ENCODE measurements at regions not wholly inside any gene's neighbourhood (a gene's known extent, or its start where the extent isn't known, plus 50 kb on each side); places are given as distances from the start of the nearest gene placed in this dataset.

GRCh38 chr20:22815206-22815551 lies 219.9 kb upstream of the SSTR4 start:
- H3K18ac ChIP-seq (ENCODE audit: low read depth in 1 of 2, low read length in 2 of 2), result no peak overlapping the region
- no peaks in the 10 kb centered on the region for H3K79me1 ChIP-seq (replicated peaks; ENCODE audit: low read length, poor library complexity, severe bottlenecking)
- no peak overlapping the region for H3K27ac ChIP-seq (ENCODE audit: low read length, poor library complexity, severe bottlenecking)
- H2BK5ac ChIP-seq (ENCODE audit: low read depth, low read length, poor library complexity, severe bottlenecking), result no peak overlapping the region
- peaks cover 0 to 32% of the 10 kb centered on the region in 2 experiments for H3K27me3 ChIP-seq (ENCODE audit: control insufficient read depth in 1 of 2, insufficient read depth in 1 of 2, low read length in 2 of 2)
- no peak overlapping the region for H3K9ac ChIP-seq (ENCODE audit: low read length)
- DNase-seq, result no peak
- H2AK5ac ChIP-seq (ENCODE audit: low read length, severe bottlenecking), result no peak overlapping the region
- H2BK15ac ChIP-seq (ENCODE audit: low read depth, poor library complexity, severe bottlenecking), result no peak overlapping the region
- no peak overlapping the region for H3K23ac ChIP-seq (ENCODE audit: low read length in 2 of 2)
- no peak overlapping the region for H3K4me3 ChIP-seq (ENCODE audit: insufficient read depth in 1 of 2, low read depth in 1 of 2, low read length in 2 of 2)
- peaks cover 1% of the 10 kb centered on the region for H3K4me1 ChIP-seq (ENCODE audit: control insufficient read depth, insufficient read depth, low read depth, low read length)
- no peak overlapping the region for H2BK120ac ChIP-seq (ENCODE audit: low read depth, low read length)
- no peak overlapping the region for H4K91ac ChIP-seq (ENCODE audit: low read length)
- no peak overlapping the region for H2BK12ac ChIP-seq (ENCODE audit: low read length in 2 of 2)
- H3K4ac ChIP-seq (ENCODE audit: low read depth in 1 of 2, low read length in 2 of 2), result no peak overlapping the region
- no peak overlapping the region for H2AFZ ChIP-seq (ENCODE audit: low read depth, low read length)
- no peak overlapping the region for H3K4me2 ChIP-seq (ENCODE audit: low read length, poor library complexity, severe bottlenecking)
- no peaks in the 10 kb centered on the region for H3K36me3 ChIP-seq (ENCODE audit: control insufficient read depth in 1 of 2, insufficient read depth in 2 of 2, low read depth in 1 of 2, low read length in 2 of 2)
- no peak overlapping the region for H4K8ac ChIP-seq (ENCODE audit: low read length)
- no peak overlapping the region for H3K14ac ChIP-seq (ENCODE audit: low read length in 2 of 2)
- H3K9me3 ChIP-seq (ENCODE audit: control insufficient read depth, low read length), result no peaks in the 10 kb centered on the region
- WGBS, result 83% methylated on average over 5 of the region's 5 CpGs

- H3K9me3 ChIP-seq (ENCODE audit: control insufficient read depth, low read length), result no peaks in the 10 kb centered on the region
- WGBS, result 91% methylated on average over 7 of the region's 9 CpGs
- no peak overlapping the region for H3K18ac ChIP-seq (ENCODE audit: low read depth in 1 of 2, low read length in 2 of 2)
Observed at GRCh38 chr20:22815603-22816315, 219.4 kb upstream of the SSTR4 start.

GRCh38 chr20:22818636-22819035 lies 216.5 kb upstream of the SSTR4 start:
- no peak overlapping the region for H2AFZ ChIP-seq (ENCODE audit: low read depth, low read length)
- H2BK120ac ChIP-seq (ENCODE audit: low read depth, low read length), result no peak overlapping the region
- H2BK15ac ChIP-seq (ENCODE audit: low read depth, poor library complexity, severe bottlenecking), result no peak overlapping the region
- no peaks in the 10 kb centered on the region for H3K9me3 ChIP-seq (ENCODE audit: control insufficient read depth, low read length)
- no peak for DNase-seq
- no peak overlapping the region for H3K27ac ChIP-seq (ENCODE audit: low read length, poor library complexity, severe bottlenecking)
- no peak overlapping the region for H2BK12ac ChIP-seq (ENCODE audit: low read length in 2 of 2)
- no peak overlapping the region for H3K14ac ChIP-seq (ENCODE audit: low read length in 2 of 2)
- no peaks in the 10 kb centered on the region for H3K36me3 ChIP-seq (ENCODE audit: control insufficient read depth in 1 of 2, insufficient read depth in 2 of 2, low read depth in 1 of 2, low read length in 2 of 2)
- H3K4me1 ChIP-seq (ENCODE audit: control insufficient read depth, insufficient read depth, low read depth, low read length), result peaks cover 1% of the 10 kb centered on the region
- no peak overlapping the region for H3K23ac ChIP-seq (ENCODE audit: low read length in 2 of 2)
- 68% methylated on average over 3 of the region's 4 CpGs for WGBS
- no peak overlapping the region for H2AK5ac ChIP-seq (ENCODE audit: low read length, severe bottlenecking)
- H3K18ac ChIP-seq (ENCODE audit: low read depth in 1 of 2, low read length in 2 of 2), result no peak overlapping the region
- no peak overlapping the region for H3K4me2 ChIP-seq (ENCODE audit: low read length, poor library complexity, severe bottlenecking)
- H2BK5ac ChIP-seq (ENCODE audit: low read depth, low read length, poor library complexity, severe bottlenecking), result no peak overlapping the region
- H4K8ac ChIP-seq (ENCODE audit: low read length), result no peak overlapping the region
- H3K4ac ChIP-seq (ENCODE audit: low read depth in 1 of 2, low read length in 2 of 2), result no peak overlapping the region
- H4K91ac ChIP-seq (ENCODE audit: low read length), result no peak overlapping the region
- no peak overlapping the region for H3K4me3 ChIP-seq (ENCODE audit: insufficient read depth in 1 of 2, low read depth in 1 of 2, low read length in 2 of 2)
- no peak overlapping the region for H3K9ac ChIP-seq (ENCODE audit: low read length)
- peaks cover 0 to 24% of the 10 kb centered on the region in 2 experiments for H3K27me3 ChIP-seq (ENCODE audit: control insufficient read depth in 1 of 2, insufficient read depth in 1 of 2, low read length in 2 of 2)
- no peaks in the 10 kb centered on the region for H3K79me1 ChIP-seq (replicated peaks; ENCODE audit: low read length, poor library complexity, severe bottlenecking)

More at GRCh38 chr20:22815603-22816315, 219.4 kb upstream of the SSTR4 start:
- H3K4ac ChIP-seq (ENCODE audit: low read depth in 1 of 2, low read length in 2 of 2), result no peak overlapping the region
- no peak for DNase-seq
- H3K4me1 ChIP-seq (ENCODE audit: control insufficient read depth, insufficient read depth, low read depth, low read length), result peaks cover 1% of the 10 kb centered on the region
- no peaks in the 10 kb centered on the region for H3K36me3 ChIP-seq (ENCODE audit: control insufficient read depth in 1 of 2, insufficient read depth in 2 of 2, low read depth in 1 of 2, low read length in 2 of 2)
- H3K79me1 ChIP-seq (replicated peaks; ENCODE audit: low read length, poor library complexity, severe bottlenecking), result no peaks in the 10 kb centered on the region
- H3K4me2 ChIP-seq (ENCODE audit: low read length, poor library complexity, severe bottlenecking), result no peak overlapping the region
- H3K9ac ChIP-seq (ENCODE audit: low read length), result no peak overlapping the region
- no peak overlapping the region for H2BK12ac ChIP-seq (ENCODE audit: low read length in 2 of 2)
- H2AFZ ChIP-seq (ENCODE audit: low read depth, low read length), result no peak overlapping the region
- no peak overlapping the region for H4K8ac ChIP-seq (ENCODE audit: low read length)
- no peak overlapping the region for H3K14ac ChIP-seq (ENCODE audit: low read length in 2 of 2)
- no peak overlapping the region for H4K91ac ChIP-seq (ENCODE audit: low read length)
- no peak overlapping the region for H2AK5ac ChIP-seq (ENCODE audit: low read length, severe bottlenecking)
- no peak overlapping the region for H3K4me3 ChIP-seq (ENCODE audit: insufficient read depth in 1 of 2, low read depth in 1 of 2, low read length in 2 of 2)
- no peak overlapping the region for H3K27ac ChIP-seq (ENCODE audit: low read length, poor library complexity, severe bottlenecking)
- no peak overlapping the region for H2BK5ac ChIP-seq (ENCODE audit: low read depth, low read length, poor library complexity, severe bottlenecking)
- H2BK120ac ChIP-seq (ENCODE audit: low read depth, low read length), result no peak overlapping the region
- H3K23ac ChIP-seq (ENCODE audit: low read length in 2 of 2), result no peak overlapping the region
- peaks cover 0 to 32% of the 10 kb centered on the region in 2 experiments for H3K27me3 ChIP-seq (ENCODE audit: control insufficient read depth in 1 of 2, insufficient read depth in 1 of 2, low read length in 2 of 2)
- no peak overlapping the region for H2BK15ac ChIP-seq (ENCODE audit: low read depth, poor library complexity, severe bottlenecking)

GRCh38 chr20:22819112-22819511 lies 216.0 kb upstream of the SSTR4 start:
- Histone ChIP-seq H3K4me1 (ENCODE audit: control insufficient read depth, insufficient read depth, low read depth, low read length) (peaks cover under 1% of the 10 kb centered on the region), H3K4me2 (ENCODE audit: low read length, poor library complexity, severe bottlenecking) (no peak overlapping the region), H4K8ac (ENCODE audit: low read length) (no peak overlapping the region), H2BK120ac (ENCODE audit: low read depth, low read length) (no peak overlapping the region), H3K27me3 (ENCODE audit: control insufficient read depth in 1 of 2, insufficient read depth in 1 of 2, low read length in 2 of 2) (peaks cover 0 to 23% of the 10 kb centered on the region in 2 experiments), H3K9ac (ENCODE audit: low read length) (no peak overlapping the region), H2BK5ac (ENCODE audit: low read depth, low read length, poor library complexity, severe bottlenecking) (no peak overlapping the region), H3K27ac (ENCODE audit: low read length, poor library complexity, severe bottlenecking) (no peak overlapping the region), H3K79me1 (replicated peaks; ENCODE audit: low read length, poor library complexity, severe bottlenecking) (no peaks in the 10 kb centered on the region), H3K23ac (ENCODE audit: low read length in 2 of 2) (no peak overlapping the region), H3K4me3 (ENCODE audit: insufficient read depth in 1 of 2, low read depth in 1 of 2, low read length in 2 of 2) (no peak overlapping the region), H2AK5ac (ENCODE audit: low read length, severe bottlenecking) (no peak overlapping the region), H2AFZ (ENCODE audit: low read depth, low read length) (no peak overlapping the region), H4K91ac (ENCODE audit: low read length) (no peak overlapping the region), H3K9me3 (ENCODE audit: control insufficient read depth, low read length) (no peaks in the 10 kb centered on the region), H3K18ac (ENCODE audit: low read depth in 1 of 2, low read length in 2 of 2) (no peak overlapping the region), H2BK12ac (ENCODE audit: low read length in 2 of 2) (no peak overlapping the region), H2BK15ac (ENCODE audit: low read depth, poor library complexity, severe bottlenecking) (no peak overlapping the region), H3K36me3 (ENCODE audit: control insufficient read depth in 1 of 2, insufficient read depth in 2 of 2, low read depth in 1 of 2, low read length in 2 of 2) (no peaks in the 10 kb centered on the region), H3K14ac (ENCODE audit: low read length in 2 of 2) (no peak overlapping the region), H3K4ac (ENCODE audit: low read depth in 1 of 2, low read length in 2 of 2) (no peak overlapping the region)
- 83% methylated on average over 4 of the region's 4 CpGs for WGBS
- DNase-seq, result no peak

Data from mesenchymal stem cell (in vitro differentiated cells and primary cell).